SU-DHL-6 (cell line): ENCODE measurements at regions not wholly inside any gene's neighbourhood (a gene's known extent, or its start where the extent isn't known, plus 50 kb on each side); places are given as distances from the start of the nearest gene placed in this dataset.

Source experiments
- CTCF ChIP-seq: fragments of 200-600 bp; sonication (generic); IDR thresholded peaks from one replicate; pipeline ENCODE4 v1.5.1; 2017; ENCODE audit warnings: antibody characterized with exemption, mild to moderate bottlenecking, low read length, moderate library complexity; ENCODE audit not compliant: insufficient read depth, poor library complexity, severe bottlenecking
- EZH2phosphoT487 ChIP-seq: fragments of 200-600 bp; sonication (generic), shearing (Covaris generic); conservative IDR thresholded peaks from 2 replicates; pipeline ENCODE4 v1.6.1; 2018; ENCODE audit warnings: mild to moderate bottlenecking, antibody characterized with exemption, low read length, moderate library complexity, mixed read lengths

- TF ChIP-seq CTCF (no peak), EZH2phosphoT487 (no peak)
Measured at GRCh38 chr9:129547869-129548570, 72.9 kb downstream of the C9orf50 start.
